KMS-11 (cell line): ENCODE measurements at regions not wholly inside any gene's neighbourhood (a gene's known extent, or its start where the extent isn't known, plus 50 kb on each side); places are given as distances from the start of the nearest gene placed in this dataset.

Experiments used
- H2AFZ ChIP-seq: fragments of 200-600 bp; sonication (generic); 2 replicates; pipeline ENCODE4 v1.6.1; 2016; ENCODE audit warnings: antibody characterized with exemption, mixed run types, low read depth
- H3K27ac ChIP-seq: fragments of 200-600 bp; sonication (generic); 2 replicates; pipeline ENCODE4 v1.6.1; 2016; ENCODE audit warnings: mild to moderate bottlenecking, mixed run types
- H3K27me3 ChIP-seq: fragments of 200-600 bp; sonication (generic); 2 replicates; pipeline ENCODE4 v1.6.1; 2017; ENCODE audit warnings: mild to moderate bottlenecking, low read depth, mixed run types, moderate library complexity; ENCODE audit not compliant: insufficient read depth
- H3K36me3 ChIP-seq: fragments of 200-600 bp; sonication (generic); 2 replicates; pipeline ENCODE4 v1.6.1; 2017; ENCODE audit warnings: mild to moderate bottlenecking, mixed run types; ENCODE audit not compliant: insufficient read depth
- H3K4me1 ChIP-seq: fragments of 200-600 bp; sonication (generic); 2 replicates; pipeline ENCODE4 v1.6.1; 2016; ENCODE audit warnings: mild to moderate bottlenecking, low read depth, mixed run types; ENCODE audit not compliant: poor library complexity, severe bottlenecking
- H3K4me2 ChIP-seq: fragments of 200-600 bp; sonication (generic); 2 replicates; pipeline ENCODE4 v1.7.0; 2016; ENCODE audit warnings: mild to moderate bottlenecking, mixed run types
- H3K4me3 ChIP-seq: fragments of 200-600 bp; sonication (generic); IDR thresholded peaks from 2 replicates; pipeline ENCODE4 v1.6.1; 2017; ENCODE audit warnings: low read depth, low read length, mixed read lengths; ENCODE audit not compliant: insufficient read depth
- H3K79me2 ChIP-seq: fragments of 200-600 bp; sonication (generic); 2 replicates; pipeline ENCODE4 v1.6.1; 2016; ENCODE audit warnings: low read depth, mixed run types; ENCODE audit not compliant: insufficient read depth
- H3K9ac ChIP-seq: fragments of 200-600 bp; sonication (generic); 2 replicates; pipeline ENCODE4 v1.6.1; 2016; ENCODE audit warnings: mild to moderate bottlenecking, mixed run types
- H4K20me1 ChIP-seq: fragments of 200-600 bp; sonication (generic); 2 replicates; pipeline ENCODE4 v1.6.1; 2016; ENCODE audit warnings: mild to moderate bottlenecking, mixed run types; ENCODE audit not compliant: insufficient read depth
- TF ChIP-seq, protein P1 (sequence below): fragments of 200-600 bp; sonication (generic); conservative IDR thresholded peaks from 2 replicates; pipeline ENCODE4 v1.6.1; 2017; ENCODE audit warnings: low read depth, mild to moderate bottlenecking, antibody characterized with exemption, low read length, moderate library complexity, mixed read lengths

DNA sequence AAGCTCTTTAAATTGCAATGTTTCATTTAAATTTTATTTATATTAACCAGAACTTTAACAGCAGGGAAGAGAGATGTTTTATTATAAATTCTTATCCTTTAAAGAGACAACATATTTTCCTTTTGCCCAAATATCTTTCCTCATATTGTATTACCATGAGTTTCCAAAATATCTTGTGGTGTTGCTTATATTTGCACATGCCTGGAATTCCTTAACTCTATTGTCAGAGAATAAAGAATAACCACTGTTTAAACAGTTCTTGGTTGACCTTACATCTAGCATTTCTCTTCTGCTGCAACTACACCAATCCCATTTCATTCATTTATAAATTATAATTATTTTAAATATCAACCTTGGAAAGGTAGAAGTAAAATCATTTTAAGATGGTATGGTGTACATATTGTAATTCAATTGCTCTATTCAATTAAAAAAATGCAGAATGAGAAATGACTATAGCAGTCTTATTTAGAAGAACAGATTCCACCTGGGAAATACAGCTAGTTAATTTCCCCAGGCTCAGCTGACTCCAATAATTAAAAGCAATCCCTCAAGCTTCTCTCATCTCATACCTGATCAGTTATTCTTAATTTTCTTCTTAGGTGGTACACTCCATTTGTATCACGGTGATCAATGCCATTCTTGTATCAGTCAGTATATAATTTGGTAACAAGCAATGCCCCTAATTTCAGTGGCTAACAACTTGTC is 923.3 kb downstream of the KCNA4 start:
- Histone ChIP-seq H3K4me3 (no peak overlapping the region), H4K20me1 (no peaks in the 10 kb centered on the region), H3K4me2 (no peak overlapping the region), H3K9ac (no peak overlapping the region), H3K27me3 (no peaks in the 10 kb centered on the region), H3K4me1 (no peaks in the 10 kb centered on the region), H3K27ac (no peak overlapping the region), H3K79me2 (no peaks in the 10 kb centered on the region), H3K36me3 (no peaks in the 10 kb centered on the region), H2AFZ (no peak overlapping the region)
- TF ChIP-seq, protein P1, sequence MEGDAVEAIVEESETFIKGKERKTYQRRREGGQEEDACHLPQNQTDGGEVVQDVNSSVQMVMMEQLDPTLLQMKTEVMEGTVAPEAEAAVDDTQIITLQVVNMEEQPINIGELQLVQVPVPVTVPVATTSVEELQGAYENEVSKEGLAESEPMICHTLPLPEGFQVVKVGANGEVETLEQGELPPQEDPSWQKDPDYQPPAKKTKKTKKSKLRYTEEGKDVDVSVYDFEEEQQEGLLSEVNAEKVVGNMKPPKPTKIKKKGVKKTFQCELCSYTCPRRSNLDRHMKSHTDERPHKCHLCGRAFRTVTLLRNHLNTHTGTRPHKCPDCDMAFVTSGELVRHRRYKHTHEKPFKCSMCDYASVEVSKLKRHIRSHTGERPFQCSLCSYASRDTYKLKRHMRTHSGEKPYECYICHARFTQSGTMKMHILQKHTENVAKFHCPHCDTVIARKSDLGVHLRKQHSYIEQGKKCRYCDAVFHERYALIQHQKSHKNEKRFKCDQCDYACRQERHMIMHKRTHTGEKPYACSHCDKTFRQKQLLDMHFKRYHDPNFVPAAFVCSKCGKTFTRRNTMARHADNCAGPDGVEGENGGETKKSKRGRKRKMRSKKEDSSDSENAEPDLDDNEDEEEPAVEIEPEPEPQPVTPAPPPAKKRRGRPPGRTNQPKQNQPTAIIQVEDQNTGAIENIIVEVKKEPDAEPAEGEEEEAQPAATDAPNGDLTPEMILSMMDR = no peak

DNA sequence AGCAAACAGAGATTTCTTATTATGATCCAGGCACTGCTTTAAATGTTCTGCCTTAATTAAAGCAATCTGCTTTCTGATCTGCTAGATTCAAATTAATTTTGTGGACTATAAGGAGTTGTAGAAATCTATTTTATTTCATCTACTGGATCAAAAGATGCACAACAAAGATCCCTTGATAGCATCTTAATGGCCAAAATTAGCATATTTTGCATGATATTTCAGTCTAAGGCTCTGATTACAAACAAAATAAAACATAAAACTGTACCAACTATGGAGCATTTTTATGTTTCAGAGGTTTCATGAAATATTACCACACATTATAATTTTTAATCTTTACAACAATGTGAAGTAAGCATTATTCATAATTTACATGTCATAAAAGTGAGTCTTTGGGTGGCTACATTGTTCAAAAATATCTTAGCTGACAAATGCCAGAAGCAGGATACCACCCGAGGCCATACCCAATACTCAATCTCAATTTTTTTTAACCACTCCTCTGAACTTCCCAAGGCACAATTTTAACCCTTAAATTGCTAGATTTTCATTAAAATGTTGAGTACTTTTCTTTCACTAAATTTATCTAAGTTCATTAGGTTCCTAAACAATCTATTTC is 929.5 kb downstream of the KCNA4 start:
- Histone ChIP-seq H3K36me3 (no peaks in the 10 kb centered on the region), H3K4me1 (no peaks in the 10 kb centered on the region), H3K9ac (no peak overlapping the region), H3K27ac (no peak overlapping the region), H3K79me2 (no peaks in the 10 kb centered on the region), H3K27me3 (no peaks in the 10 kb centered on the region), H3K4me2 (no peak overlapping the region), H3K4me3 (no peak overlapping the region), H4K20me1 (no peaks in the 10 kb centered on the region), H2AFZ (no peak overlapping the region)
- TF ChIP-seq, protein P1 = no peak

DNA sequence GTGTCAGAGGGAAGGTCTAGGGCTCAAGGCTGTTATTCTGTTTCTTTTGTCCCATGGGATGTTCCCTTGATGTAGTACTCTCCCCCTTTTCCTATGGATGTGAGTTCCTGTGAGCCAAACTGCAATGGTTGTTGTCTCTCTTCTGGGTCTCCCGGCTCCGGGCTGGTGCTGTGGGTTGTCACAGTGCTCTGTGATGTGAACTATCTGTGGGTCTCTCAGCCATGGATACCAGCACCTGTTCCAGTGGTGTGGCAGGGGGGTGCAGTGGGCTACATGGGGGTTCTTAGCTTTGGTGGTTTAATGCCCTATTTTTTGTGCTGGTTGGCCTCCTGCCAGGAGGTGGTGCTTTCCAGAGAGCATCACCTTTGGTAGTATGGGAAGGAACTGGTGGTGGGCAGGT is 941.1 kb downstream of the KCNA4 start:
- Histone ChIP-seq H3K27ac (no peak overlapping the region), H3K27me3 (no peaks in the 10 kb centered on the region)
- TF ChIP-seq, protein P1 = no peak

GRCh38 chr11:29063630-29064361 is 953.0 kb downstream of the KCNA4 start:
- H3K9ac ChIP-seq = no peak overlapping the region
- no peak overlapping the region for H2AFZ ChIP-seq
- no peak overlapping the region for H3K4me2 ChIP-seq
- H3K79me2 ChIP-seq = no peaks in the 10 kb centered on the region
- TF ChIP-seq, protein P1 = no peak
- H3K27ac ChIP-seq = no peak overlapping the region
- no peaks in the 10 kb centered on the region for H3K4me1 ChIP-seq
- no peaks in the 10 kb centered on the region for H3K27me3 ChIP-seq
- H3K4me3 ChIP-seq = no peak overlapping the region
- H4K20me1 ChIP-seq = no peaks in the 10 kb centered on the region
- H3K36me3 ChIP-seq = no peaks in the 10 kb centered on the region

More for the DNA sequence above, 941.1 kb downstream of the KCNA4 start:
- Histone ChIP-seq H3K9ac (no peak overlapping the region), H4K20me1 (no peaks in the 10 kb centered on the region), H3K4me2 (no peak overlapping the region), H3K36me3 (no peaks in the 10 kb centered on the region), H3K4me1 (no peaks in the 10 kb centered on the region), H3K4me3 (no peak overlapping the region), H2AFZ (no peak overlapping the region), H3K79me2 (no peaks in the 10 kb centered on the region)
